GM12878 (cell line): ENCODE measurements at regions not wholly inside any gene's neighbourhood (a gene's known extent, or its start where the extent isn't known, plus 50 kb on each side); places are given as distances from the start of the nearest gene placed in this dataset.

Source experiments
- ATAC-seq: fragments of 200-7000 bp; cut with Tn5 transposase; 3 replicates; pipeline ENCODE4 v1.9.1; 2020; ENCODE audit warnings: mild to moderate bottlenecking, moderate library complexity
- BruUV-seq: library from RNA; stranded (reverse); fragments of 400-500 nt; replicated peaks from 2 replicates; lab custom pipeline; 2021; lab: Mats Ljungman, UMichigan
- CTCF ChIA-PET: fragments of 300-600 bp; sonication (Branson Sonifier 250); formaldehyde crosslinking; extraction: SDS; loops from one replicate; lab custom pipeline; 2021; ENCODE audit warnings: inconsistent platforms; lab: Yijun Ruan, JAX
- POLR2A ChIA-PET: fragments of 350-600 bp; formaldehyde crosslinking; extraction: SDS; loops from one replicate; lab custom pipeline; 2021; ENCODE audit warnings: inconsistent platforms; lab: Charles Lee
- RAD21 ChIA-PET: fragments of 300-600 bp; sonication (Branson Sonifier 250); formaldehyde crosslinking; loops from one replicate; lab custom pipeline; 2023; ENCODE audit warnings: antibody characterized with exemption; ENCODE audit not compliant: unreplicated experiment; lab: Charles Lee
- SMC1A ChIA-PET: fragments of 300-600 bp; sonication (Branson Sonifier 250); formaldehyde crosslinking; loops from one replicate; lab custom pipeline; 2023; ENCODE audit not compliant: unreplicated experiment, uncharacterized antibody; lab: Charles Lee
- DNase-seq: peaks from one replicate; pipeline ENCODE4 v3.0.0-alpha.2; 2011; ENCODE audit warnings: low read depth, low spot score
- FAIRE-seq: peaks from 3 replicates; lab custom pipeline; 2011; peaks lifted over from hg19 to GRCh38; lab: Jason Lieb, UNC
- H2AFZ ChIP-seq: 2 replicates; pipeline ENCODE4 v1.6.0; 2011; ENCODE audit warnings: low read depth, low read length, control low read depth; ENCODE audit not compliant: control insufficient read depth
- H3K27ac ChIP-seq: 2 replicates; pipeline ENCODE4 v1.5.1; 2011; ENCODE audit warnings: control low read depth; ENCODE audit not compliant: control insufficient read depth, insufficient read depth
- H3K27me3 ChIP-seq, 2 experiments: replicated peaks in 1 of 2; 2 replicates each; pipeline versions ENCODE4 v1.6.0 to v1.6.1; 2011; ENCODE audit warnings: low read length in 1 of 2; ENCODE audit not compliant: control insufficient read depth in 2 of 2, insufficient read depth in 2 of 2
- H3K36me3 ChIP-seq, 2 experiments: 2 replicates each; pipeline ENCODE4 v1.5.1; 2011; ENCODE audit warnings: low read length in 1 of 2; ENCODE audit not compliant: control insufficient read depth in 2 of 2, insufficient read depth in 2 of 2
- H3K4me1 ChIP-seq: 2 replicates; pipeline ENCODE4 v1.6.1; 2011; ENCODE audit warnings: mild to moderate bottlenecking, low read length, moderate library complexity, mixed read lengths; ENCODE audit not compliant: control insufficient read depth, insufficient read depth
- H3K4me2 ChIP-seq: 2 replicates; pipeline ENCODE4 v1.6.0; 2011; ENCODE audit warnings: control low read depth; ENCODE audit not compliant: control insufficient read depth, insufficient read depth
- H3K4me3 ChIP-seq: fragments of 200-600 bp; sonication (generic); 2 replicates; pipeline ENCODE4 v1.5.1; 2016
- H3K79me2 ChIP-seq: 2 replicates; pipeline ENCODE4 v1.6.0; 2011; ENCODE audit warnings: low read length; ENCODE audit not compliant: control insufficient read depth, insufficient read depth
- H3K9ac ChIP-seq: 2 replicates; pipeline ENCODE4 v1.8.0; 2011; ENCODE audit warnings: low read length, control low read depth, mixed read lengths; ENCODE audit not compliant: control insufficient read depth, insufficient read depth
- H3K9me3 ChIP-seq: replicated peaks from 3 replicates; pipeline ENCODE4 v1.5.1; 2011; ENCODE audit warnings: mild to moderate bottlenecking, low read length; ENCODE audit not compliant: control insufficient read depth, insufficient read depth
- H4K20me1 ChIP-seq: 2 replicates; pipeline ENCODE4 v1.6.0; 2011; ENCODE audit not compliant: control insufficient read depth, insufficient read depth
- EP300 ChIP-seq, 2 experiments: fragments of 150-350 bp in 1 of 2; IDR thresholded peaks; 2 replicates each; pipeline ENCODE4 v1.6.1; 2011 to 2012; ENCODE audit warnings: low read depth in 2 of 2, low read length in 2 of 2, borderline replicate concordance in 1 of 2, improper control_type of control experiment in 1 of 2, inconsistent platforms in 1 of 2; ENCODE audit not compliant: control insufficient read depth in 1 of 2
- GABPA ChIP-seq: IDR thresholded peaks from 2 replicates; pipeline ENCODE4 v1.6.1; 2014; ENCODE audit warnings: antibody characterized with exemption, low read depth, mild to moderate bottlenecking, inconsistent platforms
- IKZF2 ChIP-seq, 2 experiments: fragments of 450-650 bp; IDR thresholded peaks; 2 replicates each; pipeline ENCODE4 v1.6.1; 2017; ENCODE audit warnings: mild to moderate bottlenecking in 2 of 2, moderate library complexity in 2 of 2
- JUNB ChIP-seq: IDR thresholded peaks from 2 replicates; pipeline ENCODE4 v1.6.1; 2016; ENCODE audit warnings: antibody characterized with exemption, mild to moderate bottlenecking
- POLR2A ChIP-seq: IDR thresholded peaks from 2 replicates; pipeline ENCODE4 v1.6.1; 2011; ENCODE audit warnings: low read depth, mild to moderate bottlenecking, low read length
- POU2F2 ChIP-seq: IDR thresholded peaks from 3 replicates; pipeline ENCODE4 v1.6.1; 2011; ENCODE audit warnings: low read depth, mild to moderate bottlenecking, low read length, borderline replicate concordance
- PRDM15 ChIP-seq: fragments of 450-650 bp; formaldehyde crosslinking; IDR thresholded peaks from 2 replicates; pipeline ENCODE4 v1.4.0; 2020; ENCODE audit warnings: mild to moderate bottlenecking, moderate library complexity
- SP1 ChIP-seq: IDR thresholded peaks from one replicate; pipeline ENCODE4 v1.6.1; 2011; ENCODE audit warnings: low read depth, low read length
- USF1 ChIP-seq: IDR thresholded peaks from 2 replicates; pipeline ENCODE4 v1.6.1; 2011; ENCODE audit warnings: borderline replicate concordance, low read depth, mild to moderate bottlenecking, moderate library complexity, mixed read lengths, low read length; ENCODE audit not compliant: insufficient read depth; ENCODE audit errors: extremely low read length
- in situ Hi-C: fragments of 300-500 bp; cut with MboI; formaldehyde crosslinking; loops from 9 replicates; pipeline ENCODE4 v1.14.3; 2018; ENCODE audit warnings: mixed read lengths
- intact Hi-C: fragments of 100-400 bp; cut with micrococcal nuclease; formaldehyde crosslinking; loops from one replicate; pipeline ENCODE4 v1.14.2; 2022; ENCODE audit not compliant: unreplicated experiment

DNA sequence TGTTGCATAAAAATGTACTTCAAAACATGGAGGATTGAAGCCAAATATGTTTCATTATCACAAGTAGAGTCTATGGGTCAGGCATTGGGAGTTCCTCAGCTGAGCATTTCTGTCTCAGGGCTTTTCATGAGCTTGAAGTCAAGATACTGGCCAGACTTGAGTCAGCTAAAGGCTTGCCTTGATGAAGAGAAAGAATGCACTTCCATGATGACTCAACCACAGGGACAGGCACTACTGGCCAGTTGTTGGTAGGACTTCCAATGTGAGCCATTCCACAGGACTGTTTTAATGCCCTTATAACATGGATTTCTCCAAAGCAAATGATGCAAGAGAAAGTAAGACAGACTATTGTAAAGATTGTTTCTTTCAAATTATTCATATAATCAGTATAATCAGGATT, 895.6 kb downstream of the RAB28 start:
- Histone ChIP-seq H4K20me1 (no peaks in the 10 kb centered on the region), H3K4me3 (no peak overlapping the region), H3K4me2 (no peak overlapping the region), H3K27ac (no peak overlapping the region), H3K79me2 (no peaks in the 10 kb centered on the region), H2AFZ (no peak overlapping the region), H3K9me3 (no peaks in the 10 kb centered on the region), H3K9ac (no peak overlapping the region), H3K36me3 (no peaks in the 10 kb centered on the region), H3K27me3 (no peaks in the 10 kb centered on the region), H3K4me1 (no peaks in the 10 kb centered on the region)
- no peak for DNase-seq
- no peak for ATAC-seq
- TF ChIP-seq JUNB (no peak), POLR2A (no peak), USF1 (no peak), POU2F2 (no peak), IKZF2 (IDR thresholded peaks at IDR 0.05) (no peak), SP1 (no peak), EP300 (IDR thresholded peaks at IDR 0.05; ENCODE audit: borderline replicate concordance in 1 of 2, control insufficient read depth in 1 of 2, low read depth in 2 of 2, low read length in 2 of 2) (no peak), GABPA (no peak), PRDM15 (CRISPR knock-in tag) (no peak)
- ChIA-PET CTCF (no interaction called here), RAD21 (no interaction called here), SMC1A (interaction anchor here (0.7 kb wide), 1 partner anchor 83 kb away, joined by 4 read pairs; no protein-coding TSS in a partner anchor), POLR2A (no interaction called here)
- in situ Hi-C loops: no loop called here
- no TSS peak for BruUV-seq
- intact Hi-C loops: no loop called here
- FAIRE-seq: no peak
